ENCODE measurements at regions not wholly inside any gene's neighbourhood (a gene's known extent, or its start where the extent isn't known, plus 50 kb on each side); places are given as distances from the start of the nearest gene placed in this dataset.

GRCh38 chr1:5649795-5650194 is 342.4 kb downstream of the NPHP4 start:
- no peak for TF ChIP-seq POLR2A (IDR thresholded peaks at IDR 0.05)
- no peak for TF ChIP-seq CTCF (IDR thresholded peaks at IDR 0.05)
- TF ChIP-seq EP300 (IDR thresholded peaks at IDR 0.05; ENCODE audit: low read depth) = no peak
- no peak for TF ChIP-seq POLR2AphosphoS5 (IDR thresholded peaks at IDR 0.05)
